H9 (cell line): ENCODE measurements at regions not wholly inside any gene's neighbourhood (a gene's known extent, or its start where the extent isn't known, plus 50 kb on each side); places are given as distances from the start of the nearest gene placed in this dataset.
A peak's percentile ranks its signal among the peaks of the same experiment; 100 is the strongest.

ENCODE experiments used
- DNase-seq: peaks from one replicate; pipeline ENCODE4 v3.0.0-alpha.2; 2017
- H2AFZ ChIP-seq: one replicate; pipeline ENCODE4 v1.6.1; 2013; ENCODE audit warnings: mild to moderate bottlenecking, low read length, control low read depth, moderate library complexity
- H2AK5ac ChIP-seq: 2 replicates; pipeline ENCODE4 v1.6.1; 2013; ENCODE audit warnings: low read length, control low read depth, mixed read lengths; ENCODE audit not compliant: insufficient read length
- H2BK120ac ChIP-seq: one replicate; pipeline ENCODE4 v1.6.1; 2013; ENCODE audit warnings: low read depth, mild to moderate bottlenecking, low read length, control low read depth, inconsistent platforms; ENCODE audit not compliant: poor library complexity, severe bottlenecking
- H2BK12ac ChIP-seq: 2 replicates; pipeline ENCODE4 v1.6.1; 2013; ENCODE audit warnings: low read length, control low read depth, mixed read lengths, low read depth; ENCODE audit not compliant: insufficient read length
- H2BK15ac ChIP-seq: 2 replicates; pipeline ENCODE4 v1.6.1; 2013; ENCODE audit warnings: low read depth, low read length, control low read depth
- H2BK20ac ChIP-seq: one replicate; pipeline ENCODE4 v1.6.1; 2013; ENCODE audit warnings: low read depth, mild to moderate bottlenecking, low read length, control low read depth, inconsistent platforms; ENCODE audit not compliant: poor library complexity, severe bottlenecking
- H2BK5ac ChIP-seq: 2 replicates; pipeline ENCODE4 v1.6.1; 2013; ENCODE audit warnings: low read length, control low read depth, mixed read lengths; ENCODE audit not compliant: insufficient read length
- H3K14ac ChIP-seq: 2 replicates; pipeline ENCODE4 v1.6.1; 2013; ENCODE audit warnings: low read length, control low read depth; ENCODE audit not compliant: insufficient read depth
- H3K18ac ChIP-seq: 2 replicates; pipeline ENCODE4 v1.6.1; 2013; ENCODE audit warnings: low read depth, mild to moderate bottlenecking, mixed read lengths, low read length, control low read depth; ENCODE audit not compliant: insufficient read length
- H3K23ac ChIP-seq: 2 replicates; pipeline ENCODE4 v1.6.1; 2013; ENCODE audit warnings: low read length, control low read depth, mixed read lengths, low read depth; ENCODE audit not compliant: insufficient read length
- H3K23me2 ChIP-seq: 2 replicates; pipeline ENCODE4 v1.6.1; 2013; ENCODE audit warnings: low read depth, mild to moderate bottlenecking, mixed read lengths, low read length, control low read depth; ENCODE audit not compliant: insufficient read length, poor library complexity, severe bottlenecking
- H3K27ac ChIP-seq: 2 replicates; pipeline ENCODE4 v1.5.1; 2013; ENCODE audit warnings: low read length, control low read depth, mixed read lengths, low read depth; ENCODE audit not compliant: insufficient read length
- H3K27me3 ChIP-seq: 2 replicates; pipeline ENCODE4 v1.6.1; 2013; ENCODE audit warnings: low read length, control low read depth, inconsistent platforms; ENCODE audit not compliant: insufficient read depth
- H3K4ac ChIP-seq: 2 replicates; pipeline ENCODE4 v1.6.1; 2013; ENCODE audit warnings: low read depth, mild to moderate bottlenecking, control low read depth, inconsistent platforms, low read length, moderate library complexity
- H3K4me1 ChIP-seq: 2 replicates; pipeline ENCODE4 v1.6.1; 2013; ENCODE audit warnings: low read length, control low read depth, inconsistent platforms; ENCODE audit not compliant: insufficient read depth
- H3K4me2 ChIP-seq: 2 replicates; pipeline ENCODE4 v1.6.1; 2013; ENCODE audit warnings: low read length, control low read depth, mixed read lengths; ENCODE audit not compliant: insufficient read length, insufficient read depth
- H3K56ac ChIP-seq: 2 replicates; pipeline ENCODE4 v1.6.1; 2013; ENCODE audit warnings: low read depth, mild to moderate bottlenecking, mixed read lengths, low read length, control low read depth; ENCODE audit not compliant: insufficient read length
- H3K79me1 ChIP-seq: 2 replicates; pipeline ENCODE4 v1.6.1; 2013; ENCODE audit warnings: low read depth, mild to moderate bottlenecking, moderate library complexity, low read length, control low read depth, inconsistent platforms; ENCODE audit not compliant: insufficient read depth, poor library complexity, severe bottlenecking
- H3K79me2 ChIP-seq: 2 replicates; pipeline ENCODE4 v1.6.1; 2013; ENCODE audit warnings: low read length, control low read depth, inconsistent platforms; ENCODE audit not compliant: insufficient read depth
- H3K9ac ChIP-seq: 2 replicates; pipeline ENCODE4 v1.6.1; 2013; ENCODE audit warnings: low read length, control low read depth, mixed read lengths; ENCODE audit not compliant: insufficient read length; ENCODE audit errors: extremely low read depth
- H3K9me3 ChIP-seq: one replicate; pipeline ENCODE4 v1.6.1; 2013; ENCODE audit warnings: low read depth, low read length, inconsistent platforms; ENCODE audit not compliant: control insufficient read depth
- H3T11ph ChIP-seq: one replicate; pipeline ENCODE4 v1.6.1; 2013; ENCODE audit warnings: mild to moderate bottlenecking, low read length, control low read depth, inconsistent platforms
- H4K20me1 ChIP-seq: one replicate; pipeline ENCODE4 v1.6.1; 2013; ENCODE audit not compliant: control insufficient read depth, insufficient read length, insufficient read depth
- H4K5ac ChIP-seq: 2 replicates; pipeline ENCODE4 v1.6.1; 2013; ENCODE audit warnings: low read depth, mild to moderate bottlenecking, mixed read lengths, low read length, control low read depth; ENCODE audit not compliant: insufficient read length
- H4K8ac ChIP-seq: replicated peaks from 2 replicates; pipeline ENCODE4 v1.6.1; 2013; ENCODE audit warnings: low read length, control low read depth, mixed read lengths, low read depth; ENCODE audit not compliant: insufficient read length
- H4K91ac ChIP-seq: 2 replicates; pipeline ENCODE4 v1.6.1; 2013; ENCODE audit warnings: low read depth, mild to moderate bottlenecking, moderate library complexity, mixed read lengths, low read length, control low read depth; ENCODE audit not compliant: insufficient read length
- H3K27ac Mint-ChIP-seq, 3 experiments: 2 replicates in 2 of 3; 3 replicates in 1 of 3; pipeline ENCODE4 v1.8.0; 2020 to 2021; ENCODE audit warnings: mixed read lengths in 3 of 3, mild to moderate bottlenecking in 1 of 3, moderate library complexity in 1 of 3
- H3K27me3 Mint-ChIP-seq: 2 replicates; pipeline ENCODE4 v1.8.0; 2021; ENCODE audit warnings: low read depth, mild to moderate bottlenecking, moderate library complexity, mixed read lengths
- H3K36me3 Mint-ChIP-seq, 3 experiments: 2 replicates in 2 of 3; 3 replicates in 1 of 3; pipeline ENCODE4 v1.8.0; 2020 to 2021; ENCODE audit warnings: low read depth in 3 of 3, mixed read lengths in 3 of 3; ENCODE audit not compliant: insufficient read depth in 1 of 3
- H3K4me1 Mint-ChIP-seq, 2 experiments: 2 replicates each; pipeline ENCODE4 v1.8.0; 2020; ENCODE audit warnings: mixed read lengths in 2 of 2
- H3K4me3 Mint-ChIP-seq, 2 experiments: 2 replicates in 1 of 2; 3 replicates in 1 of 2; pipeline ENCODE4 v1.8.0; 2020 to 2021; ENCODE audit warnings: mild to moderate bottlenecking in 2 of 2, mixed read lengths in 2 of 2, moderate library complexity in 1 of 2
- H3K9me3 Mint-ChIP-seq, 2 experiments: 2 replicates in 1 of 2; 3 replicates in 1 of 2; pipeline ENCODE4 v1.8.0; 2020; ENCODE audit warnings: mild to moderate bottlenecking in 2 of 2, mixed read lengths in 2 of 2, moderate library complexity in 1 of 2
- CTCF ChIP-seq: fragments of 200-600 bp; sonication (generic); conservative IDR thresholded peaks from 3 replicates; pipeline ENCODE4 v1.8.0; 2021; ENCODE audit warnings: antibody characterized with exemption, mild to moderate bottlenecking
- WGBS: extraction: QIAGEN DNeasy Blood & Tissue Kit; methylation state at CpG from one replicate; pipeline ENCODE4 v1.1.7; 2013; ENCODE audit warnings: missing lambda C conversion rate, low lambda C conversion rate, mixed read lengths; ENCODE audit not compliant: insufficient read length; ENCODE audit errors: extremely low coverage; 5-methylcytosine and 5-hydroxymethylcytosine counted together

- H4K20me1 ChIP-seq: no peaks in the 10 kb centered on the region
- H3K4me1 ChIP-seq: 0 out of 2 replicates have a peak, but pooled peaks cover 3% of the 10 kb centered on the region
- no peak overlapping the region for H2BK12ac ChIP-seq
- H3K4me3 Mint-ChIP-seq: no peak overlapping the region
- H3K23me2 ChIP-seq: no peaks in the 10 kb centered on the region
- H3K4me1 Mint-ChIP-seq: peaks cover 43 to 52% of the 10 kb centered on the region in 2 experiments
- H3K18ac ChIP-seq: peak overlapping the region; percentile 66
- no peaks in the 10 kb centered on the region for H3K79me1 ChIP-seq
- H4K5ac ChIP-seq: no peak overlapping the region
- no peak overlapping the region for H4K91ac ChIP-seq
- H3K36me3 Mint-ChIP-seq: peaks cover 0 to 28% (median 20%) of the 10 kb centered on the region in 3 experiments; a peak in 5 of 7 replicates
- no peak overlapping the region for H3K4me2 ChIP-seq
- WGBS: no CpG with 5 or more reads among the region's 5 CpGs
- no peaks in the 10 kb centered on the region for H3K79me2 ChIP-seq
- H3K4ac ChIP-seq: no peak overlapping the region
- H3K9me3 Mint-ChIP-seq: peaks cover 16 to 23% of the 10 kb centered on the region in 2 experiments
- no peak overlapping the region for H3T11ph ChIP-seq
- no peaks in the 10 kb centered on the region for H3K9me3 ChIP-seq
- no peaks in the 10 kb centered on the region for H3K27me3 ChIP-seq
- no peak overlapping the region for H2BK15ac ChIP-seq
- H2AK5ac ChIP-seq: no peak overlapping the region
- no peak overlapping the region for H3K14ac ChIP-seq
- H3K56ac ChIP-seq: no peak overlapping the region
- no peak overlapping the region for H3K27ac Mint-ChIP-seq
- no peak overlapping the region for H2BK20ac ChIP-seq
- no peak overlapping the region for H2AFZ ChIP-seq
- H3K23ac ChIP-seq: no peak overlapping the region
- no peak for TF ChIP-seq CTCF
- no peak overlapping the region for H3K27ac ChIP-seq
- peaks cover 15% of the 10 kb centered on the region for H3K27me3 Mint-ChIP-seq
- no peak overlapping the region for H4K8ac ChIP-seq
- H2BK120ac ChIP-seq: no peak overlapping the region
- DNase-seq: no peak
- H3K9ac ChIP-seq: no peak overlapping the region
- no peak overlapping the region for H2BK5ac ChIP-seq
These were observed 119.9 kb upstream of the ARID1B start for GRCh38 chr6:156657296-156657695.
